GM12878 (cell line): ENCODE measurements at regions not wholly inside any gene's neighbourhood (a gene's known extent, or its start where the extent isn't known, plus 50 kb on each side); places are given as distances from the start of the nearest gene placed in this dataset.

Source experiments
- ATAC-seq: fragments of 200-7000 bp; cut with Tn5 transposase; 3 replicates; pipeline ENCODE4 v1.9.1; 2020; ENCODE audit warnings: mild to moderate bottlenecking, moderate library complexity
- BruUV-seq: library from RNA; stranded (reverse); fragments of 400-500 nt; replicated peaks from 2 replicates; lab custom pipeline; 2021; lab: Mats Ljungman, UMichigan
- CTCF ChIA-PET: fragments of 300-600 bp; sonication (Branson Sonifier 250); formaldehyde crosslinking; extraction: SDS; loops from one replicate; lab custom pipeline; 2021; ENCODE audit warnings: inconsistent platforms; lab: Yijun Ruan, JAX
- POLR2A ChIA-PET: fragments of 350-600 bp; formaldehyde crosslinking; extraction: SDS; loops from one replicate; lab custom pipeline; 2021; ENCODE audit warnings: inconsistent platforms; lab: Charles Lee
- RAD21 ChIA-PET: fragments of 300-600 bp; sonication (Branson Sonifier 250); formaldehyde crosslinking; loops from one replicate; lab custom pipeline; 2023; ENCODE audit warnings: antibody characterized with exemption; ENCODE audit not compliant: unreplicated experiment; lab: Charles Lee
- SMC1A ChIA-PET: fragments of 300-600 bp; sonication (Branson Sonifier 250); formaldehyde crosslinking; loops from one replicate; lab custom pipeline; 2023; ENCODE audit not compliant: unreplicated experiment, uncharacterized antibody; lab: Charles Lee
- DNase-seq: peaks from one replicate; pipeline ENCODE4 v3.0.0-alpha.2; 2011; ENCODE audit warnings: low read depth, low spot score
- FAIRE-seq: peaks from 3 replicates; lab custom pipeline; 2011; peaks lifted over from hg19 to GRCh38; lab: Jason Lieb, UNC
- H2AFZ ChIP-seq: 2 replicates; pipeline ENCODE4 v1.6.0; 2011; ENCODE audit warnings: low read depth, low read length, control low read depth; ENCODE audit not compliant: control insufficient read depth
- H3K27ac ChIP-seq: 2 replicates; pipeline ENCODE4 v1.5.1; 2011; ENCODE audit warnings: control low read depth; ENCODE audit not compliant: control insufficient read depth, insufficient read depth
- H3K27me3 ChIP-seq, 2 experiments: replicated peaks in 1 of 2; 2 replicates each; pipeline versions ENCODE4 v1.6.0 to v1.6.1; 2011; ENCODE audit warnings: low read length in 1 of 2; ENCODE audit not compliant: control insufficient read depth in 2 of 2, insufficient read depth in 2 of 2
- H3K36me3 ChIP-seq, 2 experiments: 2 replicates each; pipeline ENCODE4 v1.5.1; 2011; ENCODE audit warnings: low read length in 1 of 2; ENCODE audit not compliant: control insufficient read depth in 2 of 2, insufficient read depth in 2 of 2
- H3K4me1 ChIP-seq: 2 replicates; pipeline ENCODE4 v1.6.1; 2011; ENCODE audit warnings: mild to moderate bottlenecking, low read length, moderate library complexity, mixed read lengths; ENCODE audit not compliant: control insufficient read depth, insufficient read depth
- H3K4me2 ChIP-seq: 2 replicates; pipeline ENCODE4 v1.6.0; 2011; ENCODE audit warnings: control low read depth; ENCODE audit not compliant: control insufficient read depth, insufficient read depth
- H3K4me3 ChIP-seq: fragments of 200-600 bp; sonication (generic); 2 replicates; pipeline ENCODE4 v1.5.1; 2016
- H3K79me2 ChIP-seq: 2 replicates; pipeline ENCODE4 v1.6.0; 2011; ENCODE audit warnings: low read length; ENCODE audit not compliant: control insufficient read depth, insufficient read depth
- H3K9ac ChIP-seq: 2 replicates; pipeline ENCODE4 v1.8.0; 2011; ENCODE audit warnings: low read length, control low read depth, mixed read lengths; ENCODE audit not compliant: control insufficient read depth, insufficient read depth
- H3K9me3 ChIP-seq: replicated peaks from 3 replicates; pipeline ENCODE4 v1.5.1; 2011; ENCODE audit warnings: mild to moderate bottlenecking, low read length; ENCODE audit not compliant: control insufficient read depth, insufficient read depth
- H4K20me1 ChIP-seq: 2 replicates; pipeline ENCODE4 v1.6.0; 2011; ENCODE audit not compliant: control insufficient read depth, insufficient read depth
- CBX5 ChIP-seq: sonication (generic); IDR thresholded peaks from 2 replicates; pipeline ENCODE4 v1.6.1; 2016; ENCODE audit warnings: low read depth, moderate library complexity, mild to moderate bottlenecking, inconsistent platforms
- EZH2 ChIP-seq: IDR thresholded peaks from 2 replicates; pipeline ENCODE4 v1.6.1; 2012; ENCODE audit warnings: low read depth, mild to moderate bottlenecking, control low read depth, inconsistent platforms, low read length, borderline replicate concordance; ENCODE audit not compliant: control insufficient read depth
- IKZF2 ChIP-seq, 2 experiments: fragments of 450-650 bp; IDR thresholded peaks; 2 replicates each; pipeline ENCODE4 v1.6.1; 2017; ENCODE audit warnings: mild to moderate bottlenecking in 2 of 2, moderate library complexity in 2 of 2
- MEF2A ChIP-seq: IDR thresholded peaks from 2 replicates; pipeline ENCODE4 v1.6.1; 2011; ENCODE audit warnings: low read depth, mild to moderate bottlenecking, low read length, moderate library complexity; ENCODE audit not compliant: insufficient read depth
- MTA2 ChIP-seq: fragments of 450-650 bp; IDR thresholded peaks from 2 replicates; pipeline ENCODE4 v1.6.1; 2016; ENCODE audit warnings: low read depth, mild to moderate bottlenecking, moderate library complexity
- NRF1 ChIP-seq: conservative IDR thresholded peaks from 2 replicates; pipeline ENCODE4 v1.6.1; 2011; ENCODE audit warnings: mild to moderate bottlenecking, low read depth, low read length, improper control_type of control experiment
- RAD21 ChIP-seq: IDR thresholded peaks from 2 replicates; pipeline ENCODE4 v1.6.1; 2011; ENCODE audit warnings: mild to moderate bottlenecking, low read depth, low read length, moderate library complexity; ENCODE audit not compliant: insufficient read depth
- YY1 ChIP-seq: IDR thresholded peaks from 2 replicates; pipeline ENCODE4 v1.6.1; 2011; ENCODE audit warnings: low read depth, mild to moderate bottlenecking, low read length
- in situ Hi-C: fragments of 300-500 bp; cut with MboI; formaldehyde crosslinking; loops from 9 replicates; pipeline ENCODE4 v1.14.3; 2018; ENCODE audit warnings: mixed read lengths
- intact Hi-C: fragments of 100-400 bp; cut with micrococcal nuclease; formaldehyde crosslinking; loops from one replicate; pipeline ENCODE4 v1.14.2; 2022; ENCODE audit not compliant: unreplicated experiment
- TF ChIP-seq, protein P1 (sequence below): fragments of 450-650 bp; IDR thresholded peaks from 2 replicates; pipeline ENCODE4 v1.6.1; 2016; ENCODE audit warnings: mild to moderate bottlenecking
- TF ChIP-seq, protein P2 (sequence below): fragments of 150-350 bp; IDR thresholded peaks from 2 replicates; pipeline ENCODE4 v1.6.1; 2016; ENCODE audit warnings: low read depth, low read length

DNA sequence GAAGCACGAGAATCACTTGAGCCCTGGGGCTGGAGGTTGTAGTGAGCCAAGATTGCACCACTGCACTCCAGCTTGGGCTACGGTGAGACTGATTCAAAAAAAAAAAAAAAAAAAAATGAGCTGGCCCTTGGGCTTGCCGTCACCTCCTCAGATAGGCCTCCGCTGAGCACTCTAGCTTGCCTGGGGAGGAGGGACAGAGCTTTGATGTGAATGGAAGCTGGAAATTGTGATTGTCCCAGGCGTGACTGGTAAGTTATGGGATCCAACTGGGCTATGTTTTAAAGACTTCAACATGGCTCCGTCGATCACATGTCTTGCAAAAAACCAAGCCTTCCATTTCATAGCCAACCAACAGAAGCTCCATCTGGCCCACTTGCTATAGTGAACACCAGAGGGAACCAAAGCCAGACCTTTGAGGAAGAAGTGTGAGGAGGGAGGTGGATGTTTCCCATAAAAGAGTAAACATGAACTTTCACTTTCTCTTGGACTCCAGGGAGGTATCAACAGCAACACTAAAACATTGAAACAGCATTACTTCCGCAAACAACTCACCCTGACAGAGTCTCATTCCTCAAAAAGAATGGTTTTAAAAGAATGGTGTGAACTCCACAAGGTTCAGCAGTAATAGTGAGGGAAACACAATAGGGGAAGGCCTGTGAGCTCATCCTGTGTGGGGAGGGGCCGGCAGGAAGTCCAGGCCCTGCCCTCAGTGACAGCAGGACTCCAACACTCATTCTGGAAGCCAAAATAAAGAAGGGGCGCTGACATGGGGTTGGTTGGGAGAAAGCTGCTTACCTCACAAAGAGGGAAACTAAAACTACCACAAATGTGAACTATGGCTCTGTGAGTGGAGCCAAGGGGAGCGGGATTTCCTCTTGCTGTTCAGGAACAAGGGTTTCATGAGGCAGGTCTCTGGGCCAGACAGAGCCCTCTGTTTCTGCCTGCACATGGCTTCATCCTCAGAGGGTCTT is 59.2 kb upstream of the IL12A start (continued):
- peak; percentile 61 for TF ChIP-seq YY1
- TF ChIP-seq MEF2A, result no peak
- TF ChIP-seq IKZF2 (IDR thresholded peaks at IDR 0.05), result peak; percentile 25 to 44; a peak in 1 of 4 replicates
- TF ChIP-seq, protein P1, sequence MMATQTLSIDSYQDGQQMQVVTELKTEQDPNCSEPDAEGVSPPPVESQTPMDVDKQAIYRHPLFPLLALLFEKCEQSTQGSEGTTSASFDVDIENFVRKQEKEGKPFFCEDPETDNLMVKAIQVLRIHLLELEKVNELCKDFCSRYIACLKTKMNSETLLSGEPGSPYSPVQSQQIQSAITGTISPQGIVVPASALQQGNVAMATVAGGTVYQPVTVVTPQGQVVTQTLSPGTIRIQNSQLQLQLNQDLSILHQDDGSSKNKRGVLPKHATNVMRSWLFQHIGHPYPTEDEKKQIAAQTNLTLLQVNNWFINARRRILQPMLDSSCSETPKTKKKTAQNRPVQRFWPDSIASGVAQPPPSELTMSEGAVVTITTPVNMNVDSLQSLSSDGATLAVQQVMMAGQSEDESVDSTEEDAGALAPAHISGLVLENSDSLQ, result peak; percentile 6; the same call in 1 of the 2 replicates
- peak; percentile 63 for TF ChIP-seq RAD21
- 0 out of 2 replicates have a peak, but pooled peaks have one; percentile 18 for TF ChIP-seq MTA2

DNA sequence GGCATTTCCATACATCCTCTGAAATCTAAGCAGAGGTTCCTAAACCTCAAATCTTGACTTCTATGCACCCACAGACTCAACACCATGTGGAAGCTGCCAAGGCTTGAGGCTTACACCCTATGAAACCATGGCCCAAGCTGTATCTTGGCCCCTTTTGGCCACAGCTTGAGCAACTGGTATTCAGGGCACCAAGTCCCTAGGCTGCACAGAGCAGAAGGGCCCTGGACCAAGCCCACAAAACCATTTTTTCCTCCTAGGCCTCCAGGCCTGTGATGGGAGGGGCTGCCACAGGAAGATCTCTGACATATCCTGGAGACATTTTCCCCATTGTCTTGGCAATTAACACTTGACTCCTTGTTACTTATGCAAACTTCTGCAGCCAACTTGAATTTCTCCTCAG is 54.4 kb upstream of the IL12A start:
- TF ChIP-seq EZH2 (no peak), NRF1 (no peak), CBX5 (peak; percentile 41; the same call in 1 of the 2 replicates)
- TF ChIP-seq, protein P2, sequence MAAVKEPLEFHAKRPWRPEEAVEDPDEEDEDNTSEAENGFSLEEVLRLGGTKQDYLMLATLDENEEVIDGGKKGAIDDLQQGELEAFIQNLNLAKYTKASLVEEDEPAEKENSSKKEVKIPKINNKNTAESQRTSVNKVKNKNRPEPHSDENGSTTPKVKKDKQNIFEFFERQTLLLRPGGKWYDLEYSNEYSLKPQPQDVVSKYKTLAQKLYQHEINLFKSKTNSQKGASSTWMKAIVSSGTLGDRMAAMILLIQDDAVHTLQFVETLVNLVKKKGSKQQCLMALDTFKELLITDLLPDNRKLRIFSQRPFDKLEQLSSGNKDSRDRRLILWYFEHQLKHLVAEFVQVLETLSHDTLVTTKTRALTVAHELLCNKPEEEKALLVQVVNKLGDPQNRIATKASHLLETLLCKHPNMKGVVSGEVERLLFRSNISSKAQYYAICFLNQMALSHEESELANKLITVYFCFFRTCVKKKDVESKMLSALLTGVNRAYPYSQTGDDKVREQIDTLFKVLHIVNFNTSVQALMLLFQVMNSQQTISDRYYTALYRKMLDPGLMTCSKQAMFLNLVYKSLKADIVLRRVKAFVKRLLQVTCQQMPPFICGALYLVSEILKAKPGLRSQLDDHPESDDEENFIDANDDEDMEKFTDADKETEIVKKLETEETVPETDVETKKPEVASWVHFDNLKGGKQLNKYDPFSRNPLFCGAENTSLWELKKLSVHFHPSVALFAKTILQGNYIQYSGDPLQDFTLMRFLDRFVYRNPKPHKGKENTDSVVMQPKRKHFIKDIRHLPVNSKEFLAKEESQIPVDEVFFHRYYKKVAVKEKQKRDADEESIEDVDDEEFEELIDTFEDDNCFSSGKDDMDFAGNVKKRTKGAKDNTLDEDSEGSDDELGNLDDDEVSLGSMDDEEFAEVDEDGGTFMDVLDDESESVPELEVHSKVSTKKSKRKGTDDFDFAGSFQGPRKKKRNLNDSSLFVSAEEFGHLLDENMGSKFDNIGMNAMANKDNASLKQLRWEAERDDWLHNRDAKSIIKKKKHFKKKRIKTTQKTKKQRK, result peak; percentile 39; the same call in 1 of the 2 replicates
- Histone ChIP-seq H3K9ac (no peak overlapping the region), H4K20me1 (no peaks in the 10 kb centered on the region), H3K4me3 (no peak overlapping the region), H3K36me3 (no peaks in the 10 kb centered on the region), H3K79me2 (no peaks in the 10 kb centered on the region), H3K27me3 (no peaks in the 10 kb centered on the region), H2AFZ (no peak overlapping the region), H3K4me1 (peaks cover 8% of the 10 kb centered on the region), H3K9me3 (peaks cover 6% of the 10 kb centered on the region), H3K27ac (no peak overlapping the region), H3K4me2 (no peak overlapping the region)
- POLR2A ChIA-PET, result no interaction called here
- in situ Hi-C loops, result no loop called here
- BruUV-seq, result no TSS peak
- intact Hi-C loops, result no loop called here
- CTCF ChIA-PET, result interaction anchor here (0.9 kb wide), 1 partner anchor 49 kb away, joined by 3 read pairs; no protein-coding TSS in a partner anchor
- DNase-seq (no peak), FAIRE-seq (no peak), ATAC-seq (no peak)
- RAD21 ChIA-PET, result no interaction called here
- SMC1A ChIA-PET, result no interaction called here
